C4-2B (cell line): ENCODE measurements at regions not wholly inside any gene's neighbourhood (a gene's known extent, or its start where the extent isn't known, plus 50 kb on each side); places are given as distances from the start of the nearest gene placed in this dataset.
"Not testable (repeated sequence)": the region's sequence is repeated elsewhere in the genome, so short reads cannot be mapped to it uniquely, and the experiment has no call there.

ENCODE experiments used
- H3K27ac ChIP-seq: fragments of 450-650 bp; 2 replicates; pipeline ENCODE4 v1.5.1; 2017
- ZFX ChIP-seq: fragments of 450-650 bp; IDR thresholded peaks from 2 replicates; pipeline ENCODE4 v1.6.1; 2017
- TF ChIP-seq, protein P1 (sequence below): fragments of 450-650 bp; conservative IDR thresholded peaks from 2 replicates; pipeline ENCODE4 v1.5.1; 2017; ENCODE audit warnings: mild to moderate bottlenecking

GRCh38 chr2:15823459-15824396 lies 116.6 kb upstream of the MYCN start:
- TF ChIP-seq, protein P1, sequence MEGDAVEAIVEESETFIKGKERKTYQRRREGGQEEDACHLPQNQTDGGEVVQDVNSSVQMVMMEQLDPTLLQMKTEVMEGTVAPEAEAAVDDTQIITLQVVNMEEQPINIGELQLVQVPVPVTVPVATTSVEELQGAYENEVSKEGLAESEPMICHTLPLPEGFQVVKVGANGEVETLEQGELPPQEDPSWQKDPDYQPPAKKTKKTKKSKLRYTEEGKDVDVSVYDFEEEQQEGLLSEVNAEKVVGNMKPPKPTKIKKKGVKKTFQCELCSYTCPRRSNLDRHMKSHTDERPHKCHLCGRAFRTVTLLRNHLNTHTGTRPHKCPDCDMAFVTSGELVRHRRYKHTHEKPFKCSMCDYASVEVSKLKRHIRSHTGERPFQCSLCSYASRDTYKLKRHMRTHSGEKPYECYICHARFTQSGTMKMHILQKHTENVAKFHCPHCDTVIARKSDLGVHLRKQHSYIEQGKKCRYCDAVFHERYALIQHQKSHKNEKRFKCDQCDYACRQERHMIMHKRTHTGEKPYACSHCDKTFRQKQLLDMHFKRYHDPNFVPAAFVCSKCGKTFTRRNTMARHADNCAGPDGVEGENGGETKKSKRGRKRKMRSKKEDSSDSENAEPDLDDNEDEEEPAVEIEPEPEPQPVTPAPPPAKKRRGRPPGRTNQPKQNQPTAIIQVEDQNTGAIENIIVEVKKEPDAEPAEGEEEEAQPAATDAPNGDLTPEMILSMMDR: no peak
- no peak for TF ChIP-seq ZFX
- H3K27ac ChIP-seq: no peak overlapping the region

DNA sequence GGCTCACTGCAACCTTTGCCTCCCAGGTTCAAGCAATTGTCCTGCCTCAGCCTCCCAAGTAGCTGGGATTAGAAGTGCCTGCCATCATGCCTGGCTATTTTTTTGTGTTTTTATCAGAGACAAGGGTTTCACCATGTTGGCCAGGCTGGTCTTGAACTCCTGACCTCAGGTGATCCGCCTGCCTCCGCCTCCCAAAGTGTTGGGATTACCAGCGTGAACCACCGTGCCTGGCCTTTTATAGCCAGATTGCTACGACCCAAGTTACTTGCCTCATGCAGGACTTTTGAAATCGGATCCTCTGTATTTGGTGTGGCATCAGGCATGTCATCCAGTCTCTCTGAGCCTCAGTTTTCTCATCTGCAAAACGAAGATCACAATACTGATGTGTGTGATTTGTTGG lies 115.9 kb upstream of the MYCN start:
- not testable (repeated sequence) for H3K27ac ChIP-seq

DNA sequence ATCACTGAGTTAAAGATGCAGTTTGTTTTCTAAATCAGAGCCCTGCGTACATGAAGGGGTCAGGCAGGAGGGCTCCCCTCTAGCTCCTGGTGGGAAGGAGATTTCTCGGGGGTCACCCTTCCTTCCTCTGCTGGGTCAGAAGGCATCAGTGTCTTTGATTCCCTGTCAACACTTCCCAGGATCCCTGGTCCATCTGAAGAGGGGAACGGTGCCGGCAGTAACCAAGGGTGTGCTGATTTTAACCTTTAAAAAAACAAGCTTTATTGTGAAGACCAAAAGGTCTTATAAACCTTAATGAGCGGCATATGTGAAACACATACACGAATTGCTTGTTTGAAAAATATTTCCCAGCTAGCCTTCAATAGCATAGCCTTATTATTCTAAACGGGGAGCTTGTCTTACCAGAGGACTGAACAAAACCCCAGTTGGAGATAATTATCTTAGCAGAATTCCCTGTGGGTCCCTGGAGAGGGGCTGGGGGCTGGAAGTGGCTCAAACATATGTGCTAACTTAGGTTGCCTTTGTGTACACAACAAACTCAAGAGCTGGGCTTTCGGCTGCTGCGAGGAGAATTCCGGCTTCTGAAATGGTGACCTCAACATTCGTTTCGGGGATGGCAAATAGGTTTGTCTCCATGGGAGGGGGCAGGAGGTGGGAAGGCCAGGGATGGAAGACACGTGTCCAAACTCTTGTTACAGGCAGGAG lies 114.9 kb upstream of the MYCN start:
- TF ChIP-seq, protein P1: no peak
- TF ChIP-seq ZFX: no peak

GRCh38 chr2:15826273-15826717 lies 114.1 kb upstream of the MYCN start:
- TF ChIP-seq, protein P1: no peak
- no peak overlapping the region for H3K27ac ChIP-seq

More for the DNA sequence above, 114.9 kb upstream of the MYCN start:
- no peak overlapping the region for H3K27ac ChIP-seq

- TF ChIP-seq, protein P1: no peak
- TF ChIP-seq ZFX: no peak
- H3K27ac ChIP-seq: no peak overlapping the region
Measured at GRCh38 chr2:15827001-15827400, 113.3 kb upstream of the MYCN start.

DNA sequence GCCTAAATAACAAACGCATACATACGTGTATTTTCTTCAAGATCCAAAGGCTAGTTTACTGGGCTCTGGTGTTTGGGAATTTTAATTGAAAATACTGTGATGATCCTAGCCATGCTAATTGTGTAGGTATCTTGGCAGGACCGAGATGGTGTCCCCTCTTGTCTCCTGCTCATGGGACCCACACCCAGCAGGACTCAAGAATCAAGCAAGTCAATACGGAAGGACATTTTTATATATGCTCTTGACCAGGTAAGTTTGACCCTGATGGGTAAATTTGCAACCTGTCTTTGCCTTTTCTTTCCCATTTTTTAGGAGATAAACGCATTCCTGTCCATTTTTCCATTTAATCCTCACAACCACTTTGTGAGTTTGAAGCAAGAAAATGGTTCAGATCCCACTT lies 111.8 kb upstream of the MYCN start:
- TF ChIP-seq, protein P1: no peak
- TF ChIP-seq ZFX: no peak
- H3K27ac ChIP-seq: no peak overlapping the region

DNA sequence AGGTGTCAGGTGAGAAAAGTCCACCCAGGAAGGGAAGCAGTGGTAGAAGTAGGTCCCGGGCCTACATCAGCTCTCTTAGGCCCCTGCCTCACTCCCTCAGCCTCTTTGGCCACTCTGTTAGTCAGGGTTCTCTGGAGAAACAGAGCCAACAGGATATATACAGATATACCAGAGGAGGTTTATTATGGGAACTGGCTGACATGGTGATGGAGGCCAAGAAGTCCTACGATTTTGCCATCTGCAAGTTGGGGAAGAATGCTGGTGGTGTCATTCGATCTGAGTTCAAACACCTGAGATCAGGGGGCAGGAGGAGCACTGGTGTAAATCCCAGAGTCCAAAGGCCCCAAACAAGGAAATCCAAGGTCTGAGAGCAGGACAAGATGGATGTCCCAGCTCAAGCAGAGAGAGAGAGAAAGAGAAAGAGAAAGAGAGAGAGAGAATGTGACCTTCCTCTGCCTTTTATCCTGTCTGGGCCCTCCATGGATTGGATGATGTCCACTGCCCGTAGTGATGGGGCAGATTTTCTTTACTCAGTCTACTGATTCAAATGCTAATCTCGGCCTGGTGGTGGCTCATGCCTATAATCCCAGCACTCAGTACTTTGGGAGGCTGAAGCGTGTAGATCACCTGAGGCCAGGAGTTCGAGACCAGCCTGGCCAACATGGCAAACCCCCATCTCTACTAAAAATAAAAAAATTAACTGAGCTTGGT lies 111.1 kb upstream of the MYCN start:
- TF ChIP-seq, protein P1: no peak
- TF ChIP-seq ZFX: no peak
- no peak overlapping the region for H3K27ac ChIP-seq
